B cell (primary cell): ENCODE measurements at regions not wholly inside any gene's neighbourhood (a gene's known extent, or its start where the extent isn't known, plus 50 kb on each side); places are given as distances from the start of the nearest gene placed in this dataset.

Experiments used
- CTCF ChIP-seq: fragments of 200-600 bp; IDR thresholded peaks from one replicate; pipeline ENCODE4 v1.8.0; 2022; ENCODE audit warnings: antibody characterized with exemption, mild to moderate bottlenecking
- EZH2 ChIP-seq: IDR thresholded peaks from 2 replicates; pipeline ENCODE4 v1.6.1; 2012; ENCODE audit warnings: borderline replicate concordance, low read depth, mild to moderate bottlenecking, moderate library complexity, low read length; ENCODE audit not compliant: insufficient read depth, poor library complexity, severe bottlenecking

- TF ChIP-seq CTCF (no peak), EZH2 (no peak)
Measured at GRCh38 chr2:19226386-19226785, 132.0 kb downstream of the OSR1 start.
